ENCODE measurements at regions not wholly inside any gene's neighbourhood (a gene's known extent, or its start where the extent isn't known, plus 50 kb on each side); places are given as distances from the start of the nearest gene placed in this dataset.

DNA sequence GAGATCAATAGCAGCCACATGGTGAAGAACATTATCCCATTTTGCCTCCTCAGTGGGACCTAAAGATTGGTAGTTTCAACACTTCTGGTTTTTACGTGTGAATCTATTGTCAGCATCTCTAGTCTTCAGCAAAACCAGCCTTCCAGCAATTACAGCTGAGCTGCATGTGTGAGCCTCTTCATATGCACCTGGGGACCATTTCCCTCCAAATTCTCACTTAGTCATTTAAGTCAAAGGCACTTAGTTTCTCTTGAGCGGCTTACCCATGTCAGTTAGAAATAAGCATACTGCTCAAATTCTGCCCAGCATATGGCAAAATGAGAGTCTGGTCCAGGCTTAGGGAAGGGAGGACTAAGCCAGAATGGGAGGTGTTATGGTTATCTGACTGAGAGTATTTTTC, 99.7 kb upstream of the NXPH2 start:
- TF ChIP-seq POLR2AphosphoS5 (IDR thresholded peaks at IDR 0.05; ENCODE audit: borderline replicate concordance, low read depth, low read length): no peak
- no peak for TF ChIP-seq EZH2 (IDR thresholded peaks at IDR 0.05)
